GM18907 (cell line): ENCODE measurements at regions not wholly inside any gene's neighbourhood (a gene's known extent, or its start where the extent isn't known, plus 50 kb on each side); places are given as distances from the start of the nearest gene placed in this dataset.

Experiments
- ATAC-seq: cut with Tn5 transposase; IDR thresholded peaks from one replicate; pipeline ENCODE4 v1.9.1; 2021; ENCODE audit warnings: mild to moderate bottlenecking, moderate library complexity; ENCODE audit not compliant: unreplicated experiment

- ATAC-seq, result no peak
Observed at GRCh38 chr9:107546859-107547258, 57.3 kb upstream of the KLF4 start.

GRCh38 chr9:107545036-107545435, 55.5 kb upstream of the KLF4 start:
- no peak for ATAC-seq

- no peak for ATAC-seq
Observed at GRCh38 chr9:107542411-107543157, 53.0 kb upstream of the KLF4 start.

GRCh38 chr9:107541523-107541922, 52.0 kb upstream of the KLF4 start:
- ATAC-seq, result no peak

GRCh38 chr9:107540164-107540561, 50.6 kb upstream of the KLF4 start:
- ATAC-seq, result no peak

GRCh38 chr9:107539427-107540163, 50.0 kb upstream of the KLF4 start:
- no peak for ATAC-seq
